NCI-H524 (cell line): ENCODE measurements at regions not wholly inside any gene's neighbourhood (a gene's known extent, or its start where the extent isn't known, plus 50 kb on each side); places are given as distances from the start of the nearest gene placed in this dataset.

ENCODE experiments used
- DNase-seq, 2 experiments: peaks; one replicate each; lab custom pipeline; 2025; lab: John Stamatoyannopoulos, UW

- DNase-seq: no peak
These were observed 69.0 kb upstream of the GDF10 start for GRCh38 chr10:47230957-47231356.

GRCh38 chr10:47231414-47231813 is 68.6 kb upstream of the GDF10 start:
- no peak for DNase-seq

- DNase-seq: no peak
These were observed 66.4 kb upstream of the GDF10 start for GRCh38 chr10:47233631-47234030.

- no peak for DNase-seq
These were observed 64.5 kb upstream of the GDF10 start for GRCh38 chr10:47235484-47235883.

GRCh38 chr10:47237316-47238260 is 62.4 kb upstream of the GDF10 start:
- no peak for DNase-seq

- no peak for DNase-seq
These were observed 61.5 kb upstream of the GDF10 start for GRCh38 chr10:47238331-47239095.

- no peak for DNase-seq
These were observed 60.8 kb upstream of the GDF10 start for GRCh38 chr10:47239211-47239610.

GRCh38 chr10:47240173-47240572 is 59.8 kb upstream of the GDF10 start:
- DNase-seq: no peak

- DNase-seq: no peak
These were observed 58.7 kb upstream of the GDF10 start for GRCh38 chr10:47241256-47241655.

GRCh38 chr10:47241946-47242867 is 57.8 kb upstream of the GDF10 start:
- DNase-seq: no peak

- no peak for DNase-seq
These were observed 56.6 kb upstream of the GDF10 start for GRCh38 chr10:47243356-47243755.

GRCh38 chr10:47243791-47244190 is 56.2 kb upstream of the GDF10 start:
- peak in 1 of 2 experiments; percentile 2 for DNase-seq

- no peak for DNase-seq
These were observed 55.2 kb upstream of the GDF10 start for GRCh38 chr10:47244560-47245500.

GRCh38 chr10:47245731-47246350 is 54.2 kb upstream of the GDF10 start:
- no peak for DNase-seq

GRCh38 chr10:47246406-47247147 is 53.4 kb upstream of the GDF10 start:
- no peak for DNase-seq

- DNase-seq: no peak
These were observed 52.6 kb upstream of the GDF10 start for GRCh38 chr10:47247148-47248059.

- no peak for DNase-seq
These were observed 51.5 kb upstream of the GDF10 start for GRCh38 chr10:47248386-47249090.

- DNase-seq: no peak
These were observed 50.1 kb upstream of the GDF10 start for GRCh38 chr10:47249881-47250280.
